Activated CD8-positive, alpha-beta T cell treated with anti-CD3 and anti-CD28 coated beads for 36 hours (primary cell): ENCODE measurements at regions not wholly inside any gene's neighbourhood (a gene's known extent, or its start where the extent isn't known, plus 50 kb on each side); places are given as distances from the start of the nearest gene placed in this dataset.

Experiments
- ATAC-seq: fragments of 200-7000 bp; cut with Tn5 transposase; one replicate; pipeline ENCODE4 v1.10.0; 2021; ENCODE audit warnings: mild to moderate bottlenecking, moderate library complexity
- CTCF ChIA-PET: fragments of 350-600 bp; sonication (Branson Sonifier 250); formaldehyde crosslinking; loops from one replicate; lab custom pipeline; 2021; ENCODE audit warnings: antibody characterized with exemption; lab: Charles Lee
- POLR2A ChIA-PET: fragments of 350-600 bp; sonication (Branson Sonifier 250); formaldehyde crosslinking; loops from one replicate; lab custom pipeline; 2021; ENCODE audit warnings: antibody characterized with exemption; lab: Charles Lee
- DNase-seq: peaks from one replicate; pipeline ENCODE4 v3.0.0-alpha.2; 2020
- H3K27ac Mint-ChIP-seq: one replicate; pipeline ENCODE4 v1.8.0; 2021; ENCODE audit warnings: mild to moderate bottlenecking, mixed read lengths
- H3K27me3 Mint-ChIP-seq: one replicate; pipeline ENCODE4 v1.8.0; 2021; ENCODE audit warnings: mixed read lengths
- H3K36me3 Mint-ChIP-seq: one replicate; pipeline ENCODE4 v1.8.0; 2021; ENCODE audit warnings: low read depth, mixed read lengths
- H3K4me1 Mint-ChIP-seq: one replicate; pipeline ENCODE4 v1.8.0; 2021; ENCODE audit warnings: low read depth, mixed read lengths
- H3K4me3 Mint-ChIP-seq: one replicate; pipeline ENCODE4 v1.8.0; 2021; ENCODE audit warnings: mild to moderate bottlenecking, moderate library complexity, mixed read lengths
- H3K9me3 Mint-ChIP-seq: one replicate; pipeline ENCODE4 v1.8.0; 2021; ENCODE audit warnings: mixed read lengths
- intact Hi-C: fragments of 100-400 bp; cut with micrococcal nuclease; formaldehyde crosslinking; loops from one replicate; pipeline ENCODE4 v1.10.0; 2022
- TF ChIP-seq, protein P1 (sequence below): fragments of 200-600 bp; IDR thresholded peaks from one replicate; pipeline ENCODE4 v1.8.0; 2022; ENCODE audit warnings: antibody characterized with exemption, mild to moderate bottlenecking

- no peaks in the 10 kb centered on the region for H3K36me3 Mint-ChIP-seq
- no peaks in the 10 kb centered on the region for H3K9me3 Mint-ChIP-seq
- ChIA-PET POLR2A (no interaction called here), CTCF (no interaction called here)
- no peaks in the 10 kb centered on the region for H3K27me3 Mint-ChIP-seq
- H3K4me3 Mint-ChIP-seq, result no peak overlapping the region
- DNase-seq (no peak), ATAC-seq (no peak)
- no peak overlapping the region for H3K27ac Mint-ChIP-seq
- TF ChIP-seq, protein P1, sequence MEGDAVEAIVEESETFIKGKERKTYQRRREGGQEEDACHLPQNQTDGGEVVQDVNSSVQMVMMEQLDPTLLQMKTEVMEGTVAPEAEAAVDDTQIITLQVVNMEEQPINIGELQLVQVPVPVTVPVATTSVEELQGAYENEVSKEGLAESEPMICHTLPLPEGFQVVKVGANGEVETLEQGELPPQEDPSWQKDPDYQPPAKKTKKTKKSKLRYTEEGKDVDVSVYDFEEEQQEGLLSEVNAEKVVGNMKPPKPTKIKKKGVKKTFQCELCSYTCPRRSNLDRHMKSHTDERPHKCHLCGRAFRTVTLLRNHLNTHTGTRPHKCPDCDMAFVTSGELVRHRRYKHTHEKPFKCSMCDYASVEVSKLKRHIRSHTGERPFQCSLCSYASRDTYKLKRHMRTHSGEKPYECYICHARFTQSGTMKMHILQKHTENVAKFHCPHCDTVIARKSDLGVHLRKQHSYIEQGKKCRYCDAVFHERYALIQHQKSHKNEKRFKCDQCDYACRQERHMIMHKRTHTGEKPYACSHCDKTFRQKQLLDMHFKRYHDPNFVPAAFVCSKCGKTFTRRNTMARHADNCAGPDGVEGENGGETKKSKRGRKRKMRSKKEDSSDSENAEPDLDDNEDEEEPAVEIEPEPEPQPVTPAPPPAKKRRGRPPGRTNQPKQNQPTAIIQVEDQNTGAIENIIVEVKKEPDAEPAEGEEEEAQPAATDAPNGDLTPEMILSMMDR, result no peak
- intact Hi-C loops, result no loop called here
- no peaks in the 10 kb centered on the region for H3K4me1 Mint-ChIP-seq
These were observed 79.6 kb downstream of the ARRDC4 start for GRCh38 chr15:98040146-98040545.

DNA sequence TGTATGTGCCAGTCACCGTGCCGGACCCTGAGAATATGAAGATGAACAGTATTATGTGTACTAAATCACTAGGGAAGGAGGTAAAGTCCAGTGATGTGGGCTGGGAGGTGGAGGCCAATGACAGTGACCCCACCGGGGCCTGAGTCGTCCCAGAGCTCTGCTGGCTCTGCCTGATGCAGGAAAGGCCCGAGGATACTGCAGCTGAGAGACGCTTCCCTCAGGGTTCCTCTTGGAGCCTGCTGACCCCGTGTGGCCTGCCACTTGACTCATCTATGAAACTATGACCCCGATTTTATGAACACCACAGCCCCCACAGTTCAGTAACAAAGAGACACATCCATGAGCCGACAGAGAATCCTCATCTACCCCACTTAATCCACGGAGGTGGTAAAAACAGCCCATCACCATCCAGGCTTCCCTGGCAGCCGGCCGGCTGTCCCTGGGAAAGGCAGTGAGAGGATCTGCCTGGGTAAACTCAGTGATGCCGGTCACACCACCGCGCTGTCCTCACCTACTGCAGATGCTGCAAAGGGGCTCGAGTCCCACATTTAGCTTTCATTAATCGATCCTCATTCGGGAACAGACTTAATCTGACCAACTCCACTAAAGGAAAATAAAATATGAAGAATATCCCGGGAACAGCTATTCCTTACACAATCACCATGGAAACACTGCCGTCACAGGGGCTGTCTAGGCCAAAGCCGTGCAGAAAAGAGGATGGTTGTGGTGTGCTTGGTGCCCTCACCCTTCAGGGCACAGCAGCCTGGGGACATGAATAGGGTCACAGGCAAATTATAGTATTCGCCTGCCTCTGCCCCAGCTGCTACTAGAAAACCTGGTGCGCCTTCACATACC is 82.9 kb downstream of the ARRDC4 start:
- no peak overlapping the region for H3K4me3 Mint-ChIP-seq
- intact Hi-C loops, result no loop called here
- TF ChIP-seq, protein P1, result no peak

GRCh38 chr15:98051734-98052133 is 91.2 kb downstream of the ARRDC4 start:
- CTCF ChIA-PET, result no interaction called here
- POLR2A ChIA-PET, result no interaction called here
- ATAC-seq (no peak), DNase-seq (no peak)
- TF ChIP-seq, protein P1, result no peak
- Mint-ChIP-seq H3K27me3 (peaks cover 4% of the 10 kb centered on the region), H3K27ac (no peak overlapping the region), H3K4me1 (no peaks in the 10 kb centered on the region), H3K36me3 (no peaks in the 10 kb centered on the region), H3K4me3 (no peak overlapping the region), H3K9me3 (peaks cover 4% of the 10 kb centered on the region)
- intact Hi-C loops, result no loop called here

More for the DNA sequence above, 82.9 kb downstream of the ARRDC4 start:
- ATAC-seq (no peak), DNase-seq (no peak)
- ChIA-PET POLR2A (no interaction called here), CTCF (no interaction called here)
- no peaks in the 10 kb centered on the region for H3K27me3 Mint-ChIP-seq
- no peaks in the 10 kb centered on the region for H3K9me3 Mint-ChIP-seq
- H3K27ac Mint-ChIP-seq, result no peak overlapping the region
- no peaks in the 10 kb centered on the region for H3K36me3 Mint-ChIP-seq
- H3K4me1 Mint-ChIP-seq, result no peaks in the 10 kb centered on the region

GRCh38 chr15:98057453-98057852 is 97.0 kb downstream of the ARRDC4 start:
- Mint-ChIP-seq H3K27me3 (no peaks in the 10 kb centered on the region), H3K4me3 (no peak overlapping the region), H3K36me3 (no peaks in the 10 kb centered on the region), H3K9me3 (peaks cover 20% of the 10 kb centered on the region), H3K4me1 (no peaks in the 10 kb centered on the region), H3K27ac (no peak overlapping the region)
- TF ChIP-seq, protein P1, result no peak
- CTCF ChIA-PET, result no interaction called here
- intact Hi-C loops, result no loop called here
- DNase-seq, result no peak
- no peak for ATAC-seq
- POLR2A ChIA-PET, result no interaction called here

DNA sequence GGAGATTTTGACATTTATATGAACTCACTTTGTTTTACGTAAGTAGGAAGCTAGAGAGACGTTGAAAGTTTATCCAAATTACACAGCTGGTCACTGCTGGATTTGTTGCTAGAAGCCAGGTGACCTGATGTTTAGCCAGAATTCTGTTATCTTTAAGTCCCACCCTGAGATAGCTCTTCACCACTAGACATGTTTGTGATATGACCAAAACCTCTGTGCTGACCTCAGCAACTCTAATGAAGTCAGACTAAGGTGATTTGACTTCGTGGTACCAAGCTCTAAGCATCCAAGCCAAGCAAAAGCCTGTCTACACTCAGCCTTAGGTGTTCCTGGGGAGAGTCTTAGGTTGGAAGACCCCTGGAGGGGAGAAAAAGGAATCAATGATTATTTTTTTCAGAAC is 102.4 kb downstream of the ARRDC4 start:
- no peaks in the 10 kb centered on the region for H3K4me1 Mint-ChIP-seq
- peaks cover 9% of the 10 kb centered on the region for H3K9me3 Mint-ChIP-seq
- ChIA-PET CTCF (no interaction called here), POLR2A (no interaction called here)
- peaks cover 3% of the 10 kb centered on the region for H3K27me3 Mint-ChIP-seq
- H3K4me3 Mint-ChIP-seq, result no peak overlapping the region
- intact Hi-C loops, result no loop called here
- no peaks in the 10 kb centered on the region for H3K36me3 Mint-ChIP-seq
- TF ChIP-seq, protein P1, result no peak
- DNase-seq, result no peak
- no peak for ATAC-seq
- no peak overlapping the region for H3K27ac Mint-ChIP-seq
